ENCODE measurements at regions not wholly inside any gene's neighbourhood (a gene's known extent, or its start where the extent isn't known, plus 50 kb on each side); places are given as distances from the start of the nearest gene placed in this dataset.

- no peak for TF ChIP-seq ETS1 (IDR thresholded peaks at IDR 0.05)
- TF ChIP-seq, protein P1, sequence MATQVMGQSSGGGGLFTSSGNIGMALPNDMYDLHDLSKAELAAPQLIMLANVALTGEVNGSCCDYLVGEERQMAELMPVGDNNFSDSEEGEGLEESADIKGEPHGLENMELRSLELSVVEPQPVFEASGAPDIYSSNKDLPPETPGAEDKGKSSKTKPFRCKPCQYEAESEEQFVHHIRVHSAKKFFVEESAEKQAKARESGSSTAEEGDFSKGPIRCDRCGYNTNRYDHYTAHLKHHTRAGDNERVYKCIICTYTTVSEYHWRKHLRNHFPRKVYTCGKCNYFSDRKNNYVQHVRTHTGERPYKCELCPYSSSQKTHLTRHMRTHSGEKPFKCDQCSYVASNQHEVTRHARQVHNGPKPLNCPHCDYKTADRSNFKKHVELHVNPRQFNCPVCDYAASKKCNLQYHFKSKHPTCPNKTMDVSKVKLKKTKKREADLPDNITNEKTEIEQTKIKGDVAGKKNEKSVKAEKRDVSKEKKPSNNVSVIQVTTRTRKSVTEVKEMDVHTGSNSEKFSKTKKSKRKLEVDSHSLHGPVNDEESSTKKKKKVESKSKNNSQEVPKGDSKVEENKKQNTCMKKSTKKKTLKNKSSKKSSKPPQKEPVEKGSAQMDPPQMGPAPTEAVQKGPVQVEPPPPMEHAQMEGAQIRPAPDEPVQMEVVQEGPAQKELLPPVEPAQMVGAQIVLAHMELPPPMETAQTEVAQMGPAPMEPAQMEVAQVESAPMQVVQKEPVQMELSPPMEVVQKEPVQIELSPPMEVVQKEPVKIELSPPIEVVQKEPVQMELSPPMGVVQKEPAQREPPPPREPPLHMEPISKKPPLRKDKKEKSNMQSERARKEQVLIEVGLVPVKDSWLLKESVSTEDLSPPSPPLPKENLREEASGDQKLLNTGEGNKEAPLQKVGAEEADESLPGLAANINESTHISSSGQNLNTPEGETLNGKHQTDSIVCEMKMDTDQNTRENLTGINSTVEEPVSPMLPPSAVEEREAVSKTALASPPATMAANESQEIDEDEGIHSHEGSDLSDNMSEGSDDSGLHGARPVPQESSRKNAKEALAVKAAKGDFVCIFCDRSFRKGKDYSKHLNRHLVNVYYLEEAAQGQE (IDR thresholded peaks at IDR 0.05; ENCODE audit: unreplicated experiment) = no peak
- no peak for TF ChIP-seq JUNB (IDR thresholded peaks at IDR 0.05; ENCODE audit: unreplicated experiment)
Observed at GRCh38 chr9:108219664-108220063, 636.1 kb downstream of the ACTL7B start (continued).

DNA sequence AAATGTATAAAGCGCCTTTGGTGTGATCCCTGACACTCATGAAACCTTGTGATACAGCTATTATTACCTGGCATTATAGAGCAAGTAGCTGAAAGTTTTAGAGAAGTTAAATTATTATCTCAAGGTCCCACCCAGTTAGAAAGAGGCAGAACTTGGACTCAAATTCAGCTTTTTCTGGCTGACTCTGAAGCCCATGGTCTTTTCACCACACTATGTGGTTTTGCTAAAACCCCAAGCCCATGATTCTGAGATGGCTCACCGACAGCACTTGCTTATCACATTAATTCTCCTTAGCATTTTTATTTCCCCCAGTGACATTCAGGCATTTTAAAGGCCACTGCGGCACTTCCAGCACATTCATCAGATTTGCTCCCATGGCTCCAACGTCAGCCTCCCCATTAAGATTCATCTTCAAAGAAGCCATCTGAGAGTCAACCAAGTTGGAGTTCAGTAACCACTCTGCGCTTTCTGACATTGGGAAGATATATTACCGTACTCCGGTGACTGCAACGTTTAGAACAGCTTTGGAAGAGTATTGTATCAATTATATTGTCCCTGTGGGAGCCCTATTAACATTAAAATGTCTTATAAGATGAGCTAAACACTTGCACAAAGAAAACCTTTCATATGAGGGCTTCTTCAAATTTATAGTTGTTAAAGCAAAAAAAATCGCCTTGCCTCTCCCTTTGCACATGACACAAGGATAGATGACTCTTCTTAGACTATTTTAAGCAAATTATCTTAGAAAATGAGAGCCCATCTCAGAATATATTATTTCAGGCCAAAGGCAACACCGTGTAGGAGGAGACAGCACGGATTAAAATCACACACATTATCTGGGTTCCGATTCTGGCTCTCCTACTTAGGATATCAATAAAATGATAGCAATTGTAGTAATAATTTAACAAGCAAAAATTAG, 638.1 kb downstream of the ACTL7B start:
- Mint-ChIP-seq H3K36me3 (ENCODE audit: low read depth) (no peaks in the 10 kb centered on the region), H3K9me3 (no peaks in the 10 kb centered on the region), H3K27me3 (ENCODE audit: insufficient read depth, low read depth, poor library complexity) (no peaks in the 10 kb centered on the region), H3K4me3 (no peak overlapping the region), H3K4me1 (peaks cover under 1% of the 10 kb centered on the region; the same call in 1 of the 3 replicates), H3K27ac (no peak overlapping the region)
- no peak overlapping the region for H3K4me2 ChIP-seq
- H3K79me2 ChIP-seq (replicated peaks; ENCODE audit: insufficient read depth) = no peaks in the 10 kb centered on the region
- no peak overlapping the region for H3K27ac ChIP-seq (ENCODE audit: low read depth)
- no peaks in the 10 kb centered on the region for H3K27me3 ChIP-seq (ENCODE audit: insufficient read depth)
- no peak overlapping the region for H3K4me3 ChIP-seq
- no peak for DNase-seq (ENCODE audit: low spot score)
- no peaks in the 10 kb centered on the region for H3F3A ChIP-seq (replicated peaks; ENCODE audit: low read depth)
- no peaks in the 10 kb centered on the region for H3K36me3 ChIP-seq (ENCODE audit: insufficient read depth)
- H2AFZ ChIP-seq = no peak overlapping the region
- ATAC-seq = no peak
- H3K4me1 ChIP-seq (ENCODE audit: insufficient read depth) = no peaks in the 10 kb centered on the region
- TF ChIP-seq STAT1 (IDR thresholded peaks at IDR 0.05; ENCODE audit: unreplicated experiment) (no peak), JUNB (IDR thresholded peaks at IDR 0.05; ENCODE audit: unreplicated experiment) (no peak), NANOG (IDR thresholded peaks at IDR 0.05; ENCODE audit: borderline replicate concordance) (no peak), ZNF331 (CRISPR knock-in tag; IDR thresholded peaks at IDR 0.05; ENCODE audit: low read depth) (no peak), CREB1 (CRISPR knock-in tag; IDR thresholded peaks at IDR 0.05; ENCODE audit: low read depth) (no peak), ZNF114 (CRISPR knock-in tag; IDR thresholded peaks at IDR 0.05) (no peak), EZH2 (IDR thresholded peaks at IDR 0.05; ENCODE audit: low read depth, unreplicated experiment) (no peak), POLR2AphosphoS5 (IDR thresholded peaks at IDR 0.05; ENCODE audit: low read depth) (no peak), EZH2phosphoT487 (IDR thresholded peaks at IDR 0.05; ENCODE audit: unreplicated experiment) (no peak)
- TF ChIP-seq, protein P1 (IDR thresholded peaks at IDR 0.05; ENCODE audit: unreplicated experiment) = no peak
- H3K9me2 ChIP-seq (ENCODE audit: insufficient read depth) = peaks cover 5% of the 10 kb centered on the region
- H4K20me1 ChIP-seq (replicated peaks; ENCODE audit: insufficient read depth) = no peaks in the 10 kb centered on the region

Measured in GM23338 (cell line).